Ovary (tissue), 1 donor: ENCODE measurements at regions not wholly inside any gene's neighbourhood (a gene's known extent, or its start where the extent isn't known, plus 50 kb on each side); places are given as distances from the start of the nearest gene placed in this dataset.

ENCODE experiments used
- EP300 ChIP-seq: sonication (generic); formaldehyde crosslinking; IDR thresholded peaks from one replicate; pipeline ENCODE4 v1.6.1; 2017; ENCODE audit warnings: antibody characterized with exemption
- POLR2A ChIP-seq: fragments of 450-650 bp; IDR thresholded peaks from one replicate; pipeline ENCODE4 v1.6.1; 2017; ENCODE audit warnings: antibody characterized with exemption, mild to moderate bottlenecking, moderate library complexity

GRCh38 chr1:233844275-233844674 lies 60.2 kb upstream of the SLC35F3 start:
- TF ChIP-seq POLR2A = no peak
- TF ChIP-seq EP300 = no peak
